Thyroid gland (tissue), 4 donors: ENCODE measurements at regions not wholly inside any gene's neighbourhood (a gene's known extent, or its start where the extent isn't known, plus 50 kb on each side); places are given as distances from the start of the nearest gene placed in this dataset.
"Not testable (repeated sequence)": the region's sequence is repeated elsewhere in the genome, so short reads cannot be mapped to it uniquely, and the experiment has no call there.

Source experiments
- DNase-seq, 2 donors: peaks; one replicate each; pipeline ENCODE4 v3.0.0-alpha.2; 2019
- H3K27ac ChIP-seq, 3 donors: fragments of 200-600 bp; sonication (generic); 1 replicate in 2 of 3; 2 replicates in 1 of 3; pipeline ENCODE4 v1.5.1; 2016 to 2019; ENCODE audit warnings: mild to moderate bottlenecking in 1 of 3, moderate library complexity in 1 of 3
- H3K27me3 ChIP-seq: fragments of 200-600 bp; sonication (generic); one replicate; pipeline ENCODE4 v1.5.1; 2019
- H3K36me3 ChIP-seq, 2 donors: fragments of 200-600 bp; sonication (generic); one replicate each; pipeline ENCODE4 v1.5.1; 2016 to 2019
- H3K4me1 ChIP-seq, 2 donors: fragments of 200-600 bp; sonication (generic); one replicate each; pipeline ENCODE4 v1.5.1; 2017 to 2019
- H3K4me3 ChIP-seq, 3 donors: fragments of 200-600 bp; sonication (generic); replicated peaks in 1 of 3; 1 replicate in 2 of 3; 2 replicates in 1 of 3; pipeline ENCODE4 v1.5.1; 2016; ENCODE audit warnings: mild to moderate bottlenecking in 1 of 3
- H3K9me3 ChIP-seq: fragments of 200-600 bp; sonication (generic); one replicate; pipeline ENCODE4 v1.5.1; 2017
- POLR2A ChIP-seq, 2 donors: fragments of 450-650 bp; IDR thresholded peaks; one replicate each; pipeline ENCODE4 v1.6.1; 2017; ENCODE audit warnings: antibody characterized with exemption in 2 of 2, mild to moderate bottlenecking in 2 of 2, moderate library complexity in 1 of 2
- WGBS, 2 donors: methylation state at CpG; one replicate each; pipeline ENCODE4 v1.1.5; 2017; 5-methylcytosine and 5-hydroxymethylcytosine counted together
- intact Hi-C: fragments of 100-400 bp; cut with DNase I; formaldehyde crosslinking; loops from one replicate; pipeline ENCODE4 v1.15.1; 2023
- TF ChIP-seq, protein P1 (sequence below), 6 experiments: fragments of 200-600 bp in 3 of 6; fragments of 450-650 bp in 3 of 6; sonication (generic) in 3 of 6; IDR thresholded peaks; one replicate each; pipeline ENCODE4 v1.5.1; 2016 to 2019; ENCODE audit warnings: antibody characterized with exemption in 6 of 6, mild to moderate bottlenecking in 2 of 6, inconsistent platforms in 1 of 6, moderate library complexity in 1 of 6

DNA sequence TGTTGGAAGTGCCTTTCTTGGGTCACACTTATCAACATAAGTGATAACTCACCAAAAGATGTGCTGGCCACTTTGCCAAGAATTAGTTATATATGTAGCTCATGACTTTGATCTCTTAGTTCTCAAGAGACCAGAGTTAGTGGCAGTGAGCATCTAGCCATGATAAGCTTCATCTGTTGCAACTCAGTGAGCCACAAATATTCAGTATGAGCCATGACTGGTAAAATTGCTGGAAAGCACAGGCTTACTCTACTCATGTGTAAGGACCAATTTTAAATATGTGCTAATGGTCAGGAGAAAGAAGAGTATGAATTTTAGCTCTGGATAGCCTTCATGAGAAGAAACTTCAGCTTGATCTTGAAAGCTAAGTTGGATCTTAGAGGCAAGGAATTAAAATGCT lies 59.4 kb upstream of the TLL1 start:
- Histone ChIP-seq H3K27ac (no peak overlapping the region), H3K9me3 (no peaks in the 10 kb centered on the region), H3K4me1 (no peaks in the 10 kb centered on the region), H3K36me3 (no peaks in the 10 kb centered on the region), H3K4me3 (no peak overlapping the region), H3K27me3 (no peaks in the 10 kb centered on the region)
- DNase-seq = no peak
- intact Hi-C loops = no loop called here
- no peak for TF ChIP-seq POLR2A (IDR thresholded peaks at IDR 0.05)
- TF ChIP-seq, protein P1, sequence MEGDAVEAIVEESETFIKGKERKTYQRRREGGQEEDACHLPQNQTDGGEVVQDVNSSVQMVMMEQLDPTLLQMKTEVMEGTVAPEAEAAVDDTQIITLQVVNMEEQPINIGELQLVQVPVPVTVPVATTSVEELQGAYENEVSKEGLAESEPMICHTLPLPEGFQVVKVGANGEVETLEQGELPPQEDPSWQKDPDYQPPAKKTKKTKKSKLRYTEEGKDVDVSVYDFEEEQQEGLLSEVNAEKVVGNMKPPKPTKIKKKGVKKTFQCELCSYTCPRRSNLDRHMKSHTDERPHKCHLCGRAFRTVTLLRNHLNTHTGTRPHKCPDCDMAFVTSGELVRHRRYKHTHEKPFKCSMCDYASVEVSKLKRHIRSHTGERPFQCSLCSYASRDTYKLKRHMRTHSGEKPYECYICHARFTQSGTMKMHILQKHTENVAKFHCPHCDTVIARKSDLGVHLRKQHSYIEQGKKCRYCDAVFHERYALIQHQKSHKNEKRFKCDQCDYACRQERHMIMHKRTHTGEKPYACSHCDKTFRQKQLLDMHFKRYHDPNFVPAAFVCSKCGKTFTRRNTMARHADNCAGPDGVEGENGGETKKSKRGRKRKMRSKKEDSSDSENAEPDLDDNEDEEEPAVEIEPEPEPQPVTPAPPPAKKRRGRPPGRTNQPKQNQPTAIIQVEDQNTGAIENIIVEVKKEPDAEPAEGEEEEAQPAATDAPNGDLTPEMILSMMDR (IDR thresholded peaks at IDR 0.05) = no peak

DNA sequence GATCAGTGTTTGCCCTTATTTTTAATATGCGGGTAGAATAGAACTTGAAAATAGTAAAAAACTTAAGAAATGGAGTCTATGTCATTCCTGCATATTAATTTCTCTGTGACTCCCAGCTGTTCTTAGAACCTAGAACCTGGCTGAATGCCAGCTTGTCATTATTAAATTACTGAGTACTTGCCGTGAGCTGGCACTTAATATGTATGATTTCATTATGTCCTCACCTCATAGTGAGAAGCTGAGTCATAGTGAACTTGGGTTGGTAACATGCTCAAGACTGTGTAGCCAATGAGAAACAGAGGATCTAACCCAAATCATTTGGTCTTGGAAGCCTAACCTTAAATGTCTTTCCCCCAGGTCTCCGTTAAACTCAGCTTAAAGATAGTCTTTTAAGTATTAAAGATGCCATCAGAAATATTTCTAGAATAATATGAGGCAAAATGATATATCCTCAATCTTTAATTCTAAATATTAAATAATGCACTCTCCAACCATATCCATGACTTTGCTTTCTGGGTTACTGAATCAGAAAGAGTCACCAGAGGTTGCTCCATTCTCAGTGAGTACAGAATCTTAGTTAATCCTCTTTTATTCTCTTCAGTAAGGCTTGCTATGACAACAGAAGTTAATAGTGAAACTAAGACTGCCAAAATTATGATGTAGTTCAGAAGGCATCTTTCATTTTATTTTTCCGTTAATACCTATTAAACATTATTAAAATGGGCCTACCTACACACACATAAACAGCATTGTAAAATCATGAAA lies 58.6 kb upstream of the TLL1 start:
- 86 to 92% methylated on average over 4 of the region's 4 CpGs for WGBS, 2 donors
- Histone ChIP-seq H3K27me3 (no peaks in the 10 kb centered on the region), H3K27ac (no peak overlapping the region), H3K4me1 (no peaks in the 10 kb centered on the region), H3K36me3 (no peaks in the 10 kb centered on the region), H3K9me3 (no peaks in the 10 kb centered on the region), H3K4me3 (no peak overlapping the region)
- TF ChIP-seq, protein P1 (IDR thresholded peaks at IDR 0.05) = no peak
- no peak for TF ChIP-seq POLR2A (IDR thresholded peaks at IDR 0.05)
- intact Hi-C loops = no loop called here
- DNase-seq = no peak

DNA sequence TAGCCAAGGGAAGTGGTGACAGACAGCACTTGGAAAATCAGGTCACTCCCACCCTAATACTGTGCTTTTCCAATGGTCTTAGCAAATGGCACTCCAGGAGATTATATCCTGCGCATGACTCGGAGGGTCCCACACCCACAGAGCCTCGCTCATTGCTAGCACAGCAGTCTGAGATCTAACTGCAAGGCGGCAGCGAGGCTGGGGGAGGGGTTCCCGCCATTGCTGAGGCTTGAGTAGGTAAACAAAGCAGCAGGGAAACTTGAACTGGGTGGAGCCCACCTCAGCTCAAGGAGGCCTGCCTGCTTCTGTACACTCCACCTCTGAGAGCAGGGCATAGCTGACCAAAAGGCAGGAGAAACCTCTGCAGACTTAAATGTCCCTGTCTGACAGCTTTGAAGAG lies 53.9 kb upstream of the TLL1 start:
- H3K36me3 ChIP-seq, DNase-seq, H3K27me3 ChIP-seq, intact Hi-C loops, H3K9me3 ChIP-seq, H3K27ac ChIP-seq, H3K4me3 ChIP-seq, H3K4me1 ChIP-seq: not testable (repeated sequence)
- 98 to 100% methylated on average over 2 to 6 of the region's 6 CpGs for WGBS, 2 donors
